Natural killer cell (primary cell): ENCODE measurements at regions not wholly inside any gene's neighbourhood (a gene's known extent, or its start where the extent isn't known, plus 50 kb on each side); places are given as distances from the start of the nearest gene placed in this dataset.
"Not testable (repeated sequence)": the region's sequence is repeated elsewhere in the genome, so short reads cannot be mapped to it uniquely, and the experiment has no call there.

Experiments used
- ATAC-seq, 3 donors: fragments of 150-1000 bp in 2 of 3; fragments of 200-7000 bp in 1 of 3; cut with Tn5 transposase; 1 replicate in 1 of 3; 2 replicates in 2 of 3; pipeline ENCODE4 v1.10.0; 2021; ENCODE audit warnings: mild to moderate bottlenecking in 2 of 3, moderate library complexity in 2 of 3
- DNase-seq, 2 donors: peaks; one replicate each; pipeline versions ENCODE4 v3.0.0 to v3.0.0-alpha.2; 2013 to 2021; ENCODE audit warnings: mixed read lengths in 1 of 2
- H3K27ac ChIP-seq: one replicate; pipeline ENCODE4 v1.5.1; 2013; ENCODE audit warnings: mild to moderate bottlenecking, low read length
- H3K27me3 ChIP-seq: one replicate; pipeline ENCODE4 v1.6.1; 2013; ENCODE audit warnings: low read length; ENCODE audit not compliant: control insufficient read depth, insufficient read depth
- H3K36me3 ChIP-seq: one replicate; pipeline ENCODE4 v1.6.1; 2013; ENCODE audit warnings: low read length; ENCODE audit not compliant: control insufficient read depth, insufficient read depth
- H3K4me1 ChIP-seq: one replicate; pipeline ENCODE4 v1.6.1; 2013; ENCODE audit warnings: low read length; ENCODE audit not compliant: control insufficient read depth, insufficient read depth
- H3K4me3 ChIP-seq: one replicate; pipeline ENCODE4 v1.5.1; 2013; ENCODE audit warnings: low read length
- H3K9me3 ChIP-seq: one replicate; pipeline ENCODE4 v1.6.1; 2013; ENCODE audit warnings: low read length; ENCODE audit not compliant: control insufficient read depth, insufficient read depth
- H3K27ac Mint-ChIP-seq, 2 donors: one replicate each; pipeline ENCODE4 v1.8.0; 2022; ENCODE audit warnings: mild to moderate bottlenecking in 2 of 2, mixed read lengths in 2 of 2, moderate library complexity in 1 of 2
- H3K27me3 Mint-ChIP-seq, 2 donors: one replicate each; pipeline ENCODE4 v1.8.0; 2022; ENCODE audit warnings: low read depth in 2 of 2, mixed read lengths in 2 of 2
- H3K36me3 Mint-ChIP-seq: one replicate; pipeline ENCODE4 v1.8.0; 2022; ENCODE audit warnings: mixed read lengths
- H3K4me1 Mint-ChIP-seq, 2 donors: one replicate each; pipeline ENCODE4 v1.8.0; 2022; ENCODE audit warnings: mixed read lengths in 2 of 2
- H3K4me3 Mint-ChIP-seq: one replicate; pipeline ENCODE4 v1.8.0; 2022; ENCODE audit warnings: mild to moderate bottlenecking, moderate library complexity, mixed read lengths
- H3K9me3 Mint-ChIP-seq, 2 donors: one replicate each; pipeline ENCODE4 v1.8.0; 2022; ENCODE audit warnings: mixed read lengths in 2 of 2
- CTCF ChIP-seq: fragments of 200-600 bp; IDR thresholded peaks from one replicate; pipeline ENCODE4 v1.8.0; 2022; ENCODE audit warnings: antibody characterized with exemption
- WGBS: methylation state at CpG from one replicate; pipeline ENCODE4 v1.1.7; 2013; ENCODE audit warnings: missing lambda C conversion rate; ENCODE audit not compliant: insufficient coverage; 5-methylcytosine and 5-hydroxymethylcytosine counted together
- intact Hi-C: fragments of 100-400 bp; cut with micrococcal nuclease; formaldehyde crosslinking; loops from one replicate; pipeline ENCODE4 v1.14.2; 2022

DNA sequence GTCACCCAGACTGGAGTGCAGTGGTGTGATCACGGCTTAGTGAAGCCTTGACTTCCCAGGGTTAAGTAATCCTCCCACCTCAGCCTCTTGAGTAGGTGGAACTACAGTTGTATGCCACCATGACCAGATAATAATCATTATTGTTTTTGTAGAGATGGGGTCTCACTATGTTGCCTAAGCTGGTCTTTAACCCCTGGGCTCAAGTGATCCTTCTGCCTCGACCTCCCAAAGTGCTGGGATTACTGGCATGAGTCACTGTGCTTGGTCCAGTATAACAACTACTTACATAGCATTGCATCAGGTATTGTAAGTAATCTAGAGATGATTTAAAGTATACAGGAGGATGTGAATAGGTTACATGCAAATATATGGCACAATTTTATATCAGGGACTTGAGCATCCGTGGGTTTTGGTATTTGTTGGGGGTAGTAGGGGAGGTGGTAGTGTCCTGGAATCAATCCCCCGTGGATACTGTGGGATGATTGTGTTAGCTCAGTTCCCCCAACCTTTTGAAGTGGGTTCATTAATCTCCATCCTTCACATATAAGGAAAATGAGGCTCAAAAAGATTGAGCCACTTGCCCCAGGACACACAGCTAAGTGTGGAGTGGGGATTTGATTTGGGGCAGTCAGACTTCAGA, 61.4 kb upstream of the CNIH3 start:
- H3K27me3 Mint-ChIP-seq: no peaks in the 10 kb centered on the region
- intact Hi-C loops: no loop called here
- H3K36me3 Mint-ChIP-seq: no peaks in the 10 kb centered on the region
- ATAC-seq (no peak), DNase-seq (no peak)
- H3K36me3 ChIP-seq: no peaks in the 10 kb centered on the region
- no peaks in the 10 kb centered on the region for H3K9me3 ChIP-seq
- H3K4me1 Mint-ChIP-seq: no peaks in the 10 kb centered on the region
- no peaks in the 10 kb centered on the region for H3K9me3 Mint-ChIP-seq
- no peak overlapping the region for H3K27ac Mint-ChIP-seq
- no peak for TF ChIP-seq CTCF
- 73% methylated on average over 2 of the region's 4 CpGs for WGBS
- H3K4me3 Mint-ChIP-seq: no peak overlapping the region
- no peak overlapping the region for H3K27ac ChIP-seq
- H3K4me3 ChIP-seq: no peak overlapping the region
- H3K27me3 ChIP-seq: no peaks in the 10 kb centered on the region
- no peaks in the 10 kb centered on the region for H3K4me1 ChIP-seq

- Mint-ChIP-seq H3K27me3 (no peaks in the 10 kb centered on the region), H3K4me3 (no peak overlapping the region), H3K9me3 (no peaks in the 10 kb centered on the region), H3K36me3 (no peaks in the 10 kb centered on the region), H3K27ac (no peak overlapping the region), H3K4me1 (no peaks in the 10 kb centered on the region)
- TF ChIP-seq CTCF: no peak
- no peak overlapping the region for H3K27ac ChIP-seq
- ATAC-seq (no peak), DNase-seq (no peak)
- WGBS: 87% methylated on average over 3 of the region's 3 CpGs
- intact Hi-C loops: no loop called here
- no peaks in the 10 kb centered on the region for H3K27me3 ChIP-seq
- H3K4me1 ChIP-seq: no peaks in the 10 kb centered on the region
- H3K4me3 ChIP-seq: no peak overlapping the region
- no peaks in the 10 kb centered on the region for H3K36me3 ChIP-seq
- no peaks in the 10 kb centered on the region for H3K9me3 ChIP-seq
Observed at GRCh38 chr1:224558904-224559303, 57.2 kb upstream of the CNIH3 start.

DNA sequence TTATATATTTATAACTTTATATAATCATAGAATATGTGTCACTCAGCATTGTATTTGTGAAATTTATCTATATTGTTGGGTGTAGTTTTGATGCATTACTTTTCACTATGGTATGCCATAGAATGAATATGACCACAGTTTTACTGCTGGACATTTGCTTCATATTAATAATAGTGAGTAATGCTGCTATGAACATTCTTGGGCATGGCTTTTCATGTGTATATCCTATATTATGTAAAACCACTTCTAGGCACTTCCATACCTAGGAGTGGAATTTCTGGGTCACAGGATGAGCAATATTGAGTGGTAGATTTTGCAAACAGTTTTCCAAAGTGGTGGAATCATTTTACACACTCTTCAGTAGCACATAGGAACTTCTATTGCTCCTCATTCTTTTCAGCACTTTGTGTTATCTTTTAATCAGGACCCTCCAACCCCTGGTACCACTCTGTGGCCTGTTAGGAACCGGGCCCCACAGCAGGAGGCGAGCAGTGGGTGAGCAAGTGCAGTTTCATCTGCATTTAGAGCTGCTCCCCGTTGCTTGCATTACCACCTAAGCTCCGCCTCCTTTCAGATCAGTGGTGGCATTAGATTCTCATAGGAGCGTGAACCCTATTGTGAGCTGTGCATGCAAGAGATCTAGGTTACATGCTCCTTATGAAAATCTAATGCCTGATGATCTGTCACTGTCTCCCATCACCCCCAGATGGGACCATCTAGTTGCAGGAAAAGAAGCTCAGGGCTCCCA, 56.0 kb upstream of the CNIH3 start:
- Mint-ChIP-seq H3K36me3 (no peaks in the 10 kb centered on the region), H3K4me3 (no peak overlapping the region), H3K4me1 (no peaks in the 10 kb centered on the region), H3K27ac (no peak overlapping the region), H3K9me3 (no peaks in the 10 kb centered on the region), H3K27me3 (no peaks in the 10 kb centered on the region)
- Histone ChIP-seq H3K4me3 (no peak overlapping the region), H3K27ac (no peak overlapping the region), H3K9me3 (no peaks in the 10 kb centered on the region), H3K4me1 (no peaks in the 10 kb centered on the region), H3K36me3 (no peaks in the 10 kb centered on the region), H3K27me3 (no peaks in the 10 kb centered on the region)
- no peak for DNase-seq
- intact Hi-C loops: no loop called here
- 94% methylated on average over 5 of the region's 5 CpGs for WGBS
- no peak for TF ChIP-seq CTCF
- ATAC-seq: no peak

- H3K27ac ChIP-seq, intact Hi-C loops, H3K27me3 Mint-ChIP-seq, DNase-seq, H3K9me3 Mint-ChIP-seq, H3K27ac Mint-ChIP-seq, H3K36me3 ChIP-seq, ATAC-seq, H3K4me3 Mint-ChIP-seq, H3K36me3 Mint-ChIP-seq, H3K4me3 ChIP-seq, H3K9me3 ChIP-seq, H3K4me1 ChIP-seq, H3K4me1 Mint-ChIP-seq, H3K27me3 ChIP-seq: not testable (repeated sequence)
Observed at GRCh38 chr1:224562881-224563280, 53.2 kb upstream of the CNIH3 start.
